Body of pancreas (tissue), 4 donors: ENCODE measurements at regions not wholly inside any gene's neighbourhood (a gene's known extent, or its start where the extent isn't known, plus 50 kb on each side); places are given as distances from the start of the nearest gene placed in this dataset.
"Not testable (repeated sequence)": the region's sequence is repeated elsewhere in the genome, so short reads cannot be mapped to it uniquely, and the experiment has no call there.

ENCODE experiments used
- ATAC-seq: fragments of 150-250 bp; one replicate; pipeline ENCODE4 v1.9.1; 2016
- DNase-seq, 4 donors: peaks; one replicate each; pipeline ENCODE4 v3.0.0-alpha.2; 2019
- H3K27ac ChIP-seq, 4 donors: fragments of 200-600 bp; sonication (generic); 1 replicate in 3 of 4; 2 replicates in 1 of 4; pipeline versions ENCODE4 v1.5.1 to v1.6.1; 2016 to 2019; ENCODE audit warnings: mild to moderate bottlenecking in 1 of 4, mixed read lengths in 1 of 4, moderate library complexity in 1 of 4
- H3K27me3 ChIP-seq, 2 donors: fragments of 200-600 bp; sonication (generic); one replicate each; pipeline ENCODE4 v1.6.0; 2016; ENCODE audit warnings: mild to moderate bottlenecking in 1 of 2
- H3K36me3 ChIP-seq, 2 donors: fragments of 200-600 bp; sonication (generic); replicated peaks in 1 of 2; 2 replicates each; pipeline ENCODE4 v1.5.1; 2016; ENCODE audit warnings: low read depth in 2 of 2; ENCODE audit not compliant: insufficient read depth in 1 of 2
- H3K4me1 ChIP-seq: fragments of 200-600 bp; sonication (generic); one replicate; pipeline ENCODE4 v1.6.0; 2016
- H3K4me3 ChIP-seq, 2 donors: fragments of 200-600 bp; sonication (generic); 1 replicate in 1 of 2; 2 replicates in 1 of 2; pipeline ENCODE4 v1.5.1; 2016 to 2019
- H3K9me3 ChIP-seq, 3 donors: fragments of 200-600 bp; sonication (generic); 1 replicate in 2 of 3; 2 replicates in 1 of 3; pipeline ENCODE4 v1.5.1; 2016
- POLR2A ChIP-seq, 3 donors: fragments of 450-650 bp; IDR thresholded peaks; one replicate each; pipeline ENCODE4 v1.6.1; 2016; ENCODE audit warnings: antibody characterized with exemption in 3 of 3, mild to moderate bottlenecking in 2 of 3
- WGBS, 2 donors: methylation state at CpG; one replicate each; pipeline ENCODE4 v1.1.5; 2017; 5-methylcytosine and 5-hydroxymethylcytosine counted together
- intact Hi-C: fragments of 100-400 bp; cut with DNase I; formaldehyde crosslinking; loops from one replicate; pipeline ENCODE4 v1.15.1; 2023
- TF ChIP-seq, protein P1 (sequence below), 7 experiments: fragments of 450-650 bp in 4 of 7; fragments of 200-600 bp in 3 of 7; sonication (generic) in 3 of 7; IDR thresholded peaks; one replicate each; pipeline ENCODE4 v1.5.1; 2016 to 2019; ENCODE audit warnings: antibody characterized with exemption in 7 of 7

DNA sequence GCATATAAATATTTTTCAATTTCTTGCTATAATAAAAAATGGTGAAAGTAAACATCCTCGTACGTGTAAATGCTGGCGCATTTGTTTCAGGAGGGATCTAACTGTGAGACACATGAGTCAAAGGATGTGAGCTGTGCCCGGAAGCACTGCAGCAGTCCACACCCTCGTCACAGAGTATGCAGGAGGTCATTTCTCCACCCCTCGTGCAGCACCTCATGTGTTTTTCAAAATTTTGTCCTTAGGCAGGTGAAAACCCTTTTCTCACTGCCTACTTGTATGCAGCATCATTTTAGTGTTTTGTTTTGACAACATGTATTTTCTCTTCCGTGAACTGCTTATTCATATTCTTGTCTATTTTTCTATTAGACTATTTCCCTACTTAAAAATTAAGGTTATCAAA, 162.7 kb downstream of the AVL9 start:
- H3K4me3 ChIP-seq = no peak overlapping the region
- DNase-seq (no peak), ATAC-seq (no peak)
- TF ChIP-seq, protein P1, sequence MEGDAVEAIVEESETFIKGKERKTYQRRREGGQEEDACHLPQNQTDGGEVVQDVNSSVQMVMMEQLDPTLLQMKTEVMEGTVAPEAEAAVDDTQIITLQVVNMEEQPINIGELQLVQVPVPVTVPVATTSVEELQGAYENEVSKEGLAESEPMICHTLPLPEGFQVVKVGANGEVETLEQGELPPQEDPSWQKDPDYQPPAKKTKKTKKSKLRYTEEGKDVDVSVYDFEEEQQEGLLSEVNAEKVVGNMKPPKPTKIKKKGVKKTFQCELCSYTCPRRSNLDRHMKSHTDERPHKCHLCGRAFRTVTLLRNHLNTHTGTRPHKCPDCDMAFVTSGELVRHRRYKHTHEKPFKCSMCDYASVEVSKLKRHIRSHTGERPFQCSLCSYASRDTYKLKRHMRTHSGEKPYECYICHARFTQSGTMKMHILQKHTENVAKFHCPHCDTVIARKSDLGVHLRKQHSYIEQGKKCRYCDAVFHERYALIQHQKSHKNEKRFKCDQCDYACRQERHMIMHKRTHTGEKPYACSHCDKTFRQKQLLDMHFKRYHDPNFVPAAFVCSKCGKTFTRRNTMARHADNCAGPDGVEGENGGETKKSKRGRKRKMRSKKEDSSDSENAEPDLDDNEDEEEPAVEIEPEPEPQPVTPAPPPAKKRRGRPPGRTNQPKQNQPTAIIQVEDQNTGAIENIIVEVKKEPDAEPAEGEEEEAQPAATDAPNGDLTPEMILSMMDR (IDR thresholded peaks at IDR 0.05) = no peak
- no peak for TF ChIP-seq POLR2A (IDR thresholded peaks at IDR 0.05)
- WGBS, 2 donors = 74 to 78% methylated on average over 7 of the region's 7 CpGs
- H3K27ac ChIP-seq = no peak overlapping the region
- intact Hi-C loops = no loop called here
- H3K36me3 ChIP-seq = no peaks in the 10 kb centered on the region
- no peaks in the 10 kb centered on the region for H3K9me3 ChIP-seq
- H3K4me1 ChIP-seq = peaks cover 6% of the 10 kb centered on the region
- no peaks in the 10 kb centered on the region for H3K27me3 ChIP-seq

DNA sequence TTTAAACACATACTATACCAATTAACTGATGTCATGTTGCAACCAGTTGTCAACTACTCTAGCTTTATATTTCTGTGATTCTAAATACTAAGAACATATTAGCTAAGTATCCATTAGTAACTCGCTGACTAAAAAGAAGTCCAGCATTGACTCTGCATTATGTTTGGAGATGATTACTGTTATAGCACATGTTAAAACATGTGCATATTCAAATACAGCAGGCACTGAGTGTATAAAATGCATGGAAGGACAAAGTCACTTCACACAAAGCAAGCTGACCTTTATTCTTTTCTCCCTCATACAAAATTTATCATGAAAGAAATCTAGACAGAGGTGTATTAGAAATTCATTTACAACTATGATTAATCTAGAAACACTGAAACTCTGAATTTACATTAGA, 159.3 kb downstream of the AVL9 start:
- WGBS, 2 donors = 94 to 100% methylated on average over 1 of the region's 1 CpG
- not testable (repeated sequence) for H3K27ac ChIP-seq

DNA sequence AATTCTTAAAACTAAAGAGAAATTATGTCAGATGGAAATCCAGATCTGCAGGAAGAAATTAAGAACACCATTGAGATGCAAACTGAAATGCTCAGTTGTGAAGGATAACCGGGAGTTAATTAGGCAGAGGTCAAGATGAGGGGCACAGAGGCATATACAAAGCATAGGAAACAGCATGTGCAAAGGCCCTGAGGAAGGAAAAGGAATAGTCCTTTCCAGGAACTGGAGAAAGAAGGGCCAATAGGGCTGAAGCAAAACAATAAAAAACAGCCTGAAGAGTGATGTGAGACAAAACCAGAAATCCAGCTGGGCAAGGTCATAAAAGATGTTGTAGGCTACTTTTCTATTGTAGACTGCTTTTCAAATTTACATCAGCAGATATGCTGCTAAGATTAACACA, 155.1 kb downstream of the AVL9 start:
- H3K4me1 ChIP-seq, H3K4me3 ChIP-seq, ATAC-seq, H3K27ac ChIP-seq, H3K9me3 ChIP-seq, H3K36me3 ChIP-seq, intact Hi-C loops, H3K27me3 ChIP-seq, DNase-seq: not testable (repeated sequence)
- 90 to 93% methylated on average over 1 of the region's 1 CpG for WGBS, 2 donors

More for the DNA sequence above, 159.3 kb downstream of the AVL9 start:
- DNase-seq, intact Hi-C loops, H3K36me3 ChIP-seq, H3K4me3 ChIP-seq, H3K27me3 ChIP-seq, ATAC-seq, H3K4me1 ChIP-seq, H3K9me3 ChIP-seq: not testable (repeated sequence)

DNA sequence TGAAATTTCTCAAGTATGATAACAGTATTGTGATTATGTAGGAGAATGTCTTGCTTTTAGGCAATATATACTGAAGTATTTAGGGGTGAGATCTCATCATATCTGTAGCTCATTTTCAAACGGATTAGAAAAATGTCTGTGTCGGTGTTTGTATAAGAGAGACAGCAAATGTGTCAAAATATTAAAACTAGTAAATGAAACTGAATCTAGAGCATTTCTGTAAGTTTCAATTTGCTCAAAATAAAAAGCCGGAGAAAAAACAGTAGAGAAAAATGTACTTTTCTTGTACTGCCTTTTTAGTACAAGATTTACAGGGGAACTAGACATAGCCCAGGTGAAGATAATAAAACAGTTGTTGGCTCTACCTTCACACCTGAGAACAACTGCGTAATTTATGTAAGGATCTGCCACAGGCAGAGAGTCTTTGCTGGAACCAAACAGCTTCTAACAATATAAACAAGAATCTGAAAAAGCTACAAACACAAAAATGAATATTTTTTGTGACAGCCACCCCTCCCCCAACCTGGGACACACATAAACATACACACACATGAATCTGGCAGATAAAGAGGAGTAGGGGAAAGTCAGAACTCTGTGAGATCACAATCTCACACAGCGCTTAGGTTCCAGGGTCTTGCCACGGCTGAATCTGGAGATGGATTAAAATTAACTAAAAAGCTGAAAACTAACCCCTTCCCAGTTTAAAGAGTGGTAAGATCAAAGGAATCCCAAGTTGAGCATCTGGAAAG, 153.3 kb downstream of the AVL9 start:
- no peak for ATAC-seq
- no peak for DNase-seq
- TF ChIP-seq, protein P1 (IDR thresholded peaks at IDR 0.05) = no peak
- no peak for TF ChIP-seq POLR2A (IDR thresholded peaks at IDR 0.05)
- H3K9me3 ChIP-seq = no peaks in the 10 kb centered on the region
- no peaks in the 10 kb centered on the region for H3K36me3 ChIP-seq
- no peaks in the 10 kb centered on the region for H3K4me1 ChIP-seq
- H3K27me3 ChIP-seq = no peaks in the 10 kb centered on the region
- H3K27ac ChIP-seq = no peak overlapping the region
- 88 to 91% methylated on average over 6 of the region's 6 CpGs for WGBS, 2 donors
- intact Hi-C loops = no loop called here
- H3K4me3 ChIP-seq = no peak overlapping the region

DNA sequence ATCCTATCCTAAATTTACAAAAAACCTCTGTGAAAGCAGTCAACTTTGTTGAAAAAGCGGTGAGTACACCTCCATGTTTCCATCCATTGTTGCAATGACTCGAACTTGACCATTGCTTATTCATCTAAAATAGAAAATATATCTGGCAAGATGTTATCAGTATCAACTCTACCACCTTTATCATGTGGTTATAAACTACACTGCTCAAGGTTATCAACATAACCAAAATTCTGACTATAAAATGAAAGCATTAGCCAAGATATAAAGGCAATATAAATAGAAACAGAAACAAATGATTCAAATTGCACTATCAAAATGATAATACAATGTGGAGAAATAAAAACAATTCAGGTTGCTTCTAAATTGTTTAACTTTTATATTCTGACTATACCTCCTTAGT, 150.0 kb downstream of the AVL9 start:
- H3K4me3 ChIP-seq, intact Hi-C loops, H3K4me1 ChIP-seq, DNase-seq, H3K27me3 ChIP-seq, H3K27ac ChIP-seq, ATAC-seq, H3K36me3 ChIP-seq, H3K9me3 ChIP-seq: not testable (repeated sequence)
- WGBS, 2 donors = 85 to 86% methylated on average over 2 of the region's 2 CpGs

DNA sequence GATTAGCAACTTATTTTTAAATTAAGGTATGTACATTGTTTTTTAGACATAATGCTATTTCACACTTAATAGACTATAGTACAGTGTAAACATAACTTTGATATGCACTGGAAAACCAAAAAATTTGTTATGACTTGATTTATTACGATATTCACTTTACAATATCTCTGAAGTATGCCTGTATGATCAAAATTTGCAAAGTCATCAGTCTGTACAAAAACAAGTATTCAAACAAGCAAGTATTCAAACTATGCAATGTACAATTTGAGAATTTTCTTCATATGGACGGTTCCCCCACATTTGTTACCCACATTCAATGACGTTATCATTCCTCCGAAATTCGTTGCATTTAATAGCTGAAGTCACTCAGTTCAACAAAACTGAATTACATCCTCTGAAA, 147.9 kb downstream of the AVL9 start:
- no peak for DNase-seq
- Histone ChIP-seq H3K4me1 (no peaks in the 10 kb centered on the region), H3K36me3 (no peaks in the 10 kb centered on the region), H3K9me3 (no peaks in the 10 kb centered on the region), H3K27ac (no peak overlapping the region), H3K4me3 (no peak overlapping the region), H3K27me3 (no peaks in the 10 kb centered on the region)
- intact Hi-C loops = no loop called here
- 93 to 96% methylated on average over 5 of the region's 5 CpGs for WGBS, 2 donors
- TF ChIP-seq, protein P1 (IDR thresholded peaks at IDR 0.05) = no peak
- no peak for TF ChIP-seq POLR2A (IDR thresholded peaks at IDR 0.05)
- ATAC-seq = no peak
